RWPE2 (cell line): ENCODE measurements at regions not wholly inside any gene's neighbourhood (a gene's known extent, or its start where the extent isn't known, plus 50 kb on each side); places are given as distances from the start of the nearest gene placed in this dataset.

ENCODE experiments used
- ATAC-seq: fragments of 200-7000 bp; cut with Tn5 transposase; 3 replicates; pipeline ENCODE4 v1.9.1; 2021; ENCODE audit warnings: low read depth
- DNase-seq: peaks from one replicate; pipeline ENCODE4 v3.0.0-alpha.2; 2020; ENCODE audit warnings: low spot score
- H3K27ac ChIP-seq: fragments of 450-650 bp; 2 replicates; pipeline ENCODE4 v1.5.1; 2017; ENCODE audit warnings: mild to moderate bottlenecking; ENCODE audit not compliant: poor library complexity, severe bottlenecking
- H3K27me3 ChIP-seq: fragments of 250-450 bp; sonication (Bioruptor Pico); 2 replicates; pipeline ENCODE4 v1.5.1; 2021; ENCODE audit warnings: mild to moderate bottlenecking, moderate library complexity; ENCODE audit not compliant: insufficient read depth, poor library complexity, severe bottlenecking
- H3K36me3 ChIP-seq: fragments of 250-450 bp; sonication (Bioruptor Pico); 2 replicates; pipeline ENCODE4 v1.5.1; 2020; ENCODE audit warnings: low read depth, mild to moderate bottlenecking, moderate library complexity
- H3K4me1 ChIP-seq: fragments of 250-450 bp; sonication (Bioruptor Pico); 2 replicates; pipeline ENCODE4 v1.5.1; 2021; ENCODE audit warnings: mild to moderate bottlenecking, moderate library complexity; ENCODE audit not compliant: insufficient read depth, poor library complexity, severe bottlenecking
- H3K4me3 ChIP-seq: fragments of 250-450 bp; sonication (Bioruptor Pico); 2 replicates; pipeline ENCODE4 v1.5.1; 2021; ENCODE audit warnings: mild to moderate bottlenecking, moderate library complexity; ENCODE audit not compliant: severe bottlenecking
- H3K9me3 ChIP-seq: fragments of 250-450 bp; sonication (Bioruptor Pico); 2 replicates; pipeline ENCODE4 v1.5.1; 2021; ENCODE audit warnings: mild to moderate bottlenecking, moderate library complexity; ENCODE audit not compliant: severe bottlenecking
- CTCF ChIP-seq: fragments of 450-650 bp; IDR thresholded peaks from one replicate; pipeline ENCODE4 v1.5.1; 2017; ENCODE audit warnings: mild to moderate bottlenecking, moderate library complexity; ENCODE audit not compliant: poor library complexity, severe bottlenecking

DNA sequence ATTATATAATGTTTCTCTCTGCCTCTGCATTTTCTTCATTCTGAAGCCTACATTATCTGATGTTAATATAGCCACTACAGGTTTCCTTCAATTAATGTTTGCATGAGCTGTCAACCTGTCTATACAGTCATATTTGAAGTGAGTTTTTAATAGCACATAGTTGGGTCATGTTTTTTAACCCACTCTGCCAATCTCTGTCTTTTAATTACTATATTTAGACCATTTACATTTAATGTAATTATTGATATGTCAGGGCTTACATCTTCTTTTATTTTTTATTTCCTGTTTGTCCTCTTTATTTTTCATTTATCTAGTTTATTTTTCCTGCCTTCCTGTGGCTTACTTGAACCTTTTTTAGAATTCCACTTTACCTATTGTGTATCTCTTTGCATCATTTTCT is 124.3 kb upstream of the PDE1C start:
- no peak for DNase-seq
- H3K4me1 ChIP-seq = no peaks in the 10 kb centered on the region
- TF ChIP-seq CTCF = no peak
- H3K9me3 ChIP-seq = peaks cover 7% of the 10 kb centered on the region
- H3K27me3 ChIP-seq = no peaks in the 10 kb centered on the region
- no peak overlapping the region for H3K27ac ChIP-seq
- H3K36me3 ChIP-seq = no peaks in the 10 kb centered on the region
- ATAC-seq = no peak
- H3K4me3 ChIP-seq = no peak overlapping the region

DNA sequence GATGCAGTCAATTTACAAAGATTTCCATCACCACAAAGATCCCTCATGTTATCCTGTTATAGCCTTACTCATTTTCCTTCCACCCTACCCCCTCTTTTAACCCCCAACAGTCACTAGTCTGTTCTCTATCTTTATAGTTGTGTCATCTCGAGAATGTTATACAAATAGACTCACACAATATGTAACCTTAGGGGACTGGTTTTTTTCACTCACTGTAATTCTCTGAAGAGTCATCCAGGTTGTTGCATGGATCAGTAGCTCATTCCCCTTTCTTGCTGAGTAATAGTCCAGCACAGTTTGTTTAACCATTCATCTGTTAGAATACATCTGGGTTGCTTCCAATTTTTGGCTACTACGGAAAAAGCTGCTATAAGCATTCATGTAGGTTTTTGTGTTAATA is 121.1 kb upstream of the PDE1C start:
- no peak for TF ChIP-seq CTCF
- DNase-seq = no peak
- Histone ChIP-seq H3K27me3 (no peaks in the 10 kb centered on the region), H3K27ac (no peak overlapping the region), H3K4me1 (no peaks in the 10 kb centered on the region), H3K36me3 (no peaks in the 10 kb centered on the region), H3K9me3 (peaks cover 7% of the 10 kb centered on the region), H3K4me3 (no peak overlapping the region)
- no peak for ATAC-seq

- DNase-seq (no peak), ATAC-seq (peak; percentile 40; the same call in 1 of the 3 replicates)
- TF ChIP-seq CTCF = no peak
- Histone ChIP-seq H3K36me3 (no peaks in the 10 kb centered on the region), H3K27me3 (no peaks in the 10 kb centered on the region), H3K4me1 (no peaks in the 10 kb centered on the region), H3K27ac (no peak overlapping the region), H3K9me3 (no peaks in the 10 kb centered on the region), H3K4me3 (no peak overlapping the region)
These were observed 109.4 kb upstream of the PDE1C start for GRCh38 chr7:32179567-32179966.

DNA sequence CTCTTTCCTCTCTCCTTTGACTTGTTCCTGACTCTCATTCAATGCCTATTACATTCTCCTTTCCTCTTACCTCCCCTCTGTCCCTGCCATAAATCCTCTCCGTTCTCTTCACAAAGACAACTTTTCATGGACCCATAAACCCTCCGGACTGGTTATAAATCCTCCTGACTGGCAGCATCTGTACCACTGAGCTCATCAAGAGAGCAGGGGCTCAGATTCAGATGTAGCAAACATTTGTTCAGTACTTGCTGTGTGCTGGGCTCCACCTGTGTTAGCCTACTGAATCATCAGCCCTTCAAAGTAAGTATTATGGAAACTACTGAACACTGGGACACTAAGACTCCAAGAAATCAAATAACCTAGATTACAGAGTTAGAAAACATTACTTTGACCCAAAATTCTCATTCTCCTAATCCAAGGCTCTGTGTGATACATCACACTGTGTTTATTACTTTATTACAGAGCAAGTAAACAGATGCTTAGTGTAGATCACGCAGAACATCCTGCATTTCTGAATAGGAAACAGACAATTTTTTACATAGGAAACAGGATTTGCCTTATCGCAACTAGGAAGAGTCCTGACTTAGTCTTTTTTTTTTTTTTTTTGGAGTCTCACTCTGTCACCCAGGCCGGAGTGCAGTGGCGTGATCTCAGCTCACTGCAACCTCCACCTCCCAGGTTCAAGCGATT is 108.6 kb upstream of the PDE1C start:
- DNase-seq = no peak
- no peak overlapping the region for H3K27ac ChIP-seq
- no peaks in the 10 kb centered on the region for H3K36me3 ChIP-seq
- no peaks in the 10 kb centered on the region for H3K27me3 ChIP-seq
- no peak overlapping the region for H3K4me3 ChIP-seq
- TF ChIP-seq CTCF = no peak
- no peak for ATAC-seq
- no peaks in the 10 kb centered on the region for H3K4me1 ChIP-seq
- H3K9me3 ChIP-seq = no peaks in the 10 kb centered on the region

- H3K27ac ChIP-seq = no peak overlapping the region
- no peak for TF ChIP-seq CTCF
- no peaks in the 10 kb centered on the region for H3K27me3 ChIP-seq
- no peaks in the 10 kb centered on the region for H3K9me3 ChIP-seq
- H3K36me3 ChIP-seq = no peaks in the 10 kb centered on the region
- DNase-seq (no peak), ATAC-seq (no peak)
- H3K4me1 ChIP-seq = no peaks in the 10 kb centered on the region
- no peak overlapping the region for H3K4me3 ChIP-seq
These were observed 107.0 kb upstream of the PDE1C start for GRCh38 chr7:32177232-32177631.
